ENCODE measurements at regions not wholly inside any gene's neighbourhood (a gene's known extent, or its start where the extent isn't known, plus 50 kb on each side); places are given as distances from the start of the nearest gene placed in this dataset.
"Not testable (repeated sequence)": the region's sequence is repeated elsewhere in the genome, so short reads cannot be mapped to it uniquely, and the experiment has no call there.

DNA sequence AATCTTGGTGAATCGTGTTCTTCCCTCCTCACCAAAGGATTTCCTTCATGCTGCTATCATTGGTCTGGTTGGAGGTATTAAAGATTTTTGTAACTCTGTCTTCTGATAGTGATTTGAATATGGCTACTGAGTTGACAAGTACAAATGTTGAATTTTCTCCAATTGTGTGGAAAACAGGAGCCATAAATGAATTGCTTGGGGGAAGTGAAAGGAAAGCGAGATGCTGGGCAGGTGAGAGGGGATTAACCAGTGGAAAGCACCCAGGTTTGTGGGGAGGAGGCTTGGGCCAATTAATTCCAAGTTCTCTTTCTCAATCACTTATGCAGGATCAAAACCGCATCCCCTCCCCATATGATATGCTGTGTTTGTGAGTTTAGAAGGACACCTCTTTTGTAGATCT is 372.5 kb downstream of the IL20RB start:
- H3K4me3 ChIP-seq (ENCODE audit: low read depth in 1 of 3, low read length in 3 of 3): no peak overlapping the region
- 71% methylated on average over 3 of the region's 3 CpGs for WGBS
- peaks cover 0 to 9% (median 0%) of the 10 kb centered on the region in 4 donors for H3K27me3 ChIP-seq (ENCODE audit: control insufficient read depth in 4 of 4, insufficient read depth in 4 of 4, low read length in 3 of 4)
- no peak for TF ChIP-seq RAD21 (IDR thresholded peaks at IDR 0.05)
- TF ChIP-seq MAX (IDR thresholded peaks at IDR 0.05): no peak
- no peak for TF ChIP-seq SP1 (IDR thresholded peaks at IDR 0.05)
- no peak for TF ChIP-seq EGR1 (IDR thresholded peaks at IDR 0.05; ENCODE audit: low read depth in 2 of 2)
- H3K27ac ChIP-seq (ENCODE audit: low read depth in 1 of 2, low read length in 2 of 2): no peak overlapping the region
- no peaks in the 10 kb centered on the region for H3K36me3 ChIP-seq (ENCODE audit: control insufficient read depth in 4 of 4, insufficient read depth in 3 of 4, low read depth in 1 of 4, low read length in 3 of 4)
- H3K9ac ChIP-seq (ENCODE audit: low read depth in 1 of 2, low read length in 2 of 2): no peak overlapping the region
- no peaks in the 10 kb centered on the region for H3K9me3 ChIP-seq (ENCODE audit: control insufficient read depth in 4 of 4, low read length in 3 of 4)
- H3K4me1 ChIP-seq (ENCODE audit: control insufficient read depth in 4 of 4, insufficient read depth in 4 of 4, low read length in 3 of 4): no peaks in the 10 kb centered on the region
- DNase-seq (ENCODE audit: low spot score): no peak

DNA sequence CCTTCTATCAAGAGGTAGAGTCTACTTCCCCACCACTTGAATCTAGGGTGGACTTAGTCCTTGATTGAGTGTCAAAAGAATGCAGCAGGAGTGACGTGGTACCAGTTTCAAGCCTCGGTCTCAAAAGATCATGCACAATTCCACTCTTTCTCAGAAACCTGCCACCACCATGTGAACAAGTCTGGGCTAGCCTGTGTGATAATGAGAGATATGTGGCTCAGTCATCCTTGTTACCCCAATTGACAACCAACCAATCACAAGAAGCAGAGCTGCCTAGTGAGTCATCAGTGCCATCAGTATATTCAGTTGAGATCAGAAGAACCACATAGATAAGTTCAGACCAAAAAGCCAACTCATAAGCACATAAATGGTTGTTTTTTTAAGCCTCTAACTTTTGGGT is 374.5 kb downstream of the IL20RB start:
- Histone ChIP-seq H3K4me3 (ENCODE audit: low read depth in 1 of 3, low read length in 3 of 3) (no peak overlapping the region), H3K9ac (ENCODE audit: low read depth in 1 of 2, low read length in 2 of 2) (no peak overlapping the region), H3K9me3 (ENCODE audit: control insufficient read depth in 4 of 4, low read length in 3 of 4) (no peaks in the 10 kb centered on the region), H3K27me3 (ENCODE audit: control insufficient read depth in 4 of 4, insufficient read depth in 4 of 4, low read length in 3 of 4) (peaks cover 0 to 5% (median 0%) of the 10 kb centered on the region in 4 donors), H3K27ac (ENCODE audit: low read depth in 1 of 2, low read length in 2 of 2) (no peak overlapping the region), H3K4me1 (ENCODE audit: control insufficient read depth in 4 of 4, insufficient read depth in 4 of 4, low read length in 3 of 4) (no peaks in the 10 kb centered on the region), H3K36me3 (ENCODE audit: control insufficient read depth in 4 of 4, insufficient read depth in 3 of 4, low read depth in 1 of 4, low read length in 3 of 4) (no peaks in the 10 kb centered on the region)
- DNase-seq (ENCODE audit: low spot score): no peak
- no peak for TF ChIP-seq JUND (IDR thresholded peaks at IDR 0.05)
- TF ChIP-seq NR2F2 (IDR thresholded peaks at IDR 0.05): no peak
- no peak for TF ChIP-seq SP1 (IDR thresholded peaks at IDR 0.05)
- no peak for TF ChIP-seq CTCF (IDR thresholded peaks at IDR 0.05; ENCODE audit: low read depth, low read length, missing input control)
- TF ChIP-seq FOXA1 (IDR thresholded peaks at IDR 0.05): no peak
- no peak for TF ChIP-seq RXRA (IDR thresholded peaks at IDR 0.05)
- no peak for TF ChIP-seq HNF4A (conservative IDR thresholded peaks at IDR 0.05)
- no peak for TF ChIP-seq HNF4G (IDR thresholded peaks at IDR 0.05)
- TF ChIP-seq MAX (IDR thresholded peaks at IDR 0.05): no peak
- TF ChIP-seq TAF1 (conservative IDR thresholded peaks at IDR 0.05): no peak
- TF ChIP-seq ZBTB33 (IDR thresholded peaks at IDR 0.05): no peak
- TF ChIP-seq EGR1 (IDR thresholded peaks at IDR 0.05; ENCODE audit: low read depth in 2 of 2): no peak
- 78% methylated on average over 2 of the region's 2 CpGs for WGBS

- DNase-seq (ENCODE audit: low spot score): no peak
- H3K36me3 ChIP-seq (ENCODE audit: control insufficient read depth in 4 of 4, insufficient read depth in 3 of 4, low read depth in 1 of 4, low read length in 3 of 4): no peaks in the 10 kb centered on the region
- no peak for TF ChIP-seq RXRA (IDR thresholded peaks at IDR 0.05)
- TF ChIP-seq ZBTB33 (IDR thresholded peaks at IDR 0.05): no peak
- TF ChIP-seq RAD21 (IDR thresholded peaks at IDR 0.05): no peak
- no peak for TF ChIP-seq HNF4A (conservative IDR thresholded peaks at IDR 0.05)
- no peak for TF ChIP-seq EGR1 (IDR thresholded peaks at IDR 0.05; ENCODE audit: low read depth in 2 of 2)
- no peak for TF ChIP-seq CTCF (IDR thresholded peaks at IDR 0.05; ENCODE audit: low read depth, low read length, missing input control)
- no peak for TF ChIP-seq FOXA1 (IDR thresholded peaks at IDR 0.05)
- no peak for TF ChIP-seq FOXA2 (IDR thresholded peaks at IDR 0.05)
- TF ChIP-seq, protein P1, sequence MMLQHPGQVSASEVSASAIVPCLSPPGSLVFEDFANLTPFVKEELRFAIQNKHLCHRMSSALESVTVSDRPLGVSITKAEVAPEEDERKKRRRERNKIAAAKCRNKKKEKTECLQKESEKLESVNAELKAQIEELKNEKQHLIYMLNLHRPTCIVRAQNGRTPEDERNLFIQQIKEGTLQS (IDR thresholded peaks at IDR 0.05): no peak
- TF ChIP-seq TAF1 (conservative IDR thresholded peaks at IDR 0.05): no peak
- H3K9me3 ChIP-seq (ENCODE audit: control insufficient read depth in 4 of 4, low read length in 3 of 4): peaks cover 0 to 2% (median under 1%) of the 10 kb centered on the region in 4 donors
- no peak overlapping the region for H3K27ac ChIP-seq (ENCODE audit: low read depth in 1 of 2, low read length in 2 of 2)
- H3K4me3 ChIP-seq (ENCODE audit: low read depth in 1 of 3, low read length in 3 of 3): no peak overlapping the region
- H3K27me3 ChIP-seq (ENCODE audit: control insufficient read depth in 4 of 4, insufficient read depth in 4 of 4, low read length in 3 of 4): peaks cover 0 to 4% (median 0%) of the 10 kb centered on the region in 4 donors
- H3K4me1 ChIP-seq (ENCODE audit: control insufficient read depth in 4 of 4, insufficient read depth in 4 of 4, low read length in 3 of 4): no peaks in the 10 kb centered on the region
- H3K9ac ChIP-seq (ENCODE audit: low read depth in 1 of 2, low read length in 2 of 2): no peak overlapping the region
- 41% methylated on average over 7 of the region's 7 CpGs for WGBS
These were observed 377.7 kb downstream of the IL20RB start for GRCh38 chr3:137335478-137335877.

DNA sequence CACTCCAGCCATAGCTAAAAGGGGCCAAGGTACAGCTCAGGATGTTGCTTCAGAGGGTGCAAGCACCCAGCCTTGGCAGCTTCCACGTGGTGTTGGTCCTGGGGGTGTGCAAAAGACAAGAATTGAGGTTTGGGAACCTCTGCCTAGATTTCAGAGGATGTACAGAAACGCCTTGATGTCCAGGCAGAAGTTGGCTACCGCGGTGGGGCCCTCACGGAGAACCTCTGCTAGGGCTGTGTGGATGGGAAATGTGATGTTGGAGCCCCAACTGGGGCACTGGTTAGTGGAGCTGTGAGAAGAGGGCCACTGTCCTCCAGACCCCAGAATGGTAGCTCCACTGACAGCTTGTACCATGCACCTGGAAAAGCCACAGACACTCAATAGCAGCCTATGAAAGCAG is 380.6 kb downstream of the IL20RB start:
- WGBS: 65% methylated on average over 5 of the region's 5 CpGs
- H3K4me1 ChIP-seq (ENCODE audit: control insufficient read depth in 4 of 4, insufficient read depth in 4 of 4, low read length in 3 of 4); H3K27me3 ChIP-seq (ENCODE audit: control insufficient read depth in 4 of 4, insufficient read depth in 4 of 4, low read length in 3 of 4); H3K9ac ChIP-seq (ENCODE audit: low read depth in 1 of 2, low read length in 2 of 2); H3K9me3 ChIP-seq (ENCODE audit: control insufficient read depth in 4 of 4, low read length in 3 of 4); H3K4me3 ChIP-seq (ENCODE audit: low read depth in 1 of 3, low read length in 3 of 3); H3K27ac ChIP-seq (ENCODE audit: low read depth in 1 of 2, low read length in 2 of 2); H3K36me3 ChIP-seq (ENCODE audit: control insufficient read depth in 4 of 4, insufficient read depth in 3 of 4, low read depth in 1 of 4, low read length in 3 of 4); DNase-seq (ENCODE audit: low spot score): not testable (repeated sequence)

Measured in liver (tissue), 8 donors.